ENCODE measurements at regions not wholly inside any gene's neighbourhood (a gene's known extent, or its start where the extent isn't known, plus 50 kb on each side); places are given as distances from the start of the nearest gene placed in this dataset.

DNA sequence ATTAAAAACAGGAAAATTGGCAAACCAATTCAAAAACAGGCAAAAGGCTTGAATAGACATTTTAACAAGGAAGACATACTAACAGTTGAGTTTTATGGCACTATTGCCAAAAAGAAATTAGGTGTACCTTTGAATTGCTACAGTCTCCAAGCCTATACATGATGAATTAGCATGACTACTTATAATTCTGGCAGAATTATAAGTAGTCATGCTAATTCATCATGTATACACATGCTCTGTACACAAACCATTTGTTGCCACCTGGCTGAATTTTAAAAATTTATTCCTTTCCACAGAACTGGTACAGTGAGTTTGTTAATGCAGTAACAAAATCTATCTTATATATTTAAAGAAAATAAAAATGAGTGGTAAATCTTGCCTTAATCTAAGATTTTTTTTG lies 1332.0 kb upstream of the CRIM1 start:
- Histone ChIP-seq H3K79me2 (ENCODE audit: insufficient read depth) (no peaks in the 10 kb centered on the region), H3K9ac (no peak overlapping the region), H3F3A (replicated peaks; ENCODE audit: insufficient read depth) (no peaks in the 10 kb centered on the region), H3K4me2 (no peak overlapping the region), H3K4me3 (ENCODE audit: low read depth in 2 of 2, low read length in 1 of 2) (no peak overlapping the region), H3K9me3 (no peaks in the 10 kb centered on the region), H3K4me1 (ENCODE audit: control insufficient read depth in 1 of 2, insufficient read depth in 2 of 2, low read depth in 1 of 2, low read length in 1 of 2) (no peaks in the 10 kb centered on the region), H3K36me3 (replicated peaks in 1 of 2; ENCODE audit: control insufficient read depth in 1 of 2, insufficient read depth in 2 of 2, low read length in 1 of 2) (no peaks in the 10 kb centered on the region), H3K9me2 (no peaks in the 10 kb centered on the region), H3K27me3 (ENCODE audit: insufficient read depth) (no peaks in the 10 kb centered on the region), H3K27ac (ENCODE audit: low read depth in 2 of 2, low read length in 1 of 2) (no peak overlapping the region), H4K20me1 (ENCODE audit: insufficient read depth) (no peaks in the 10 kb centered on the region), H2AFZ (ENCODE audit: low read depth) (no peak overlapping the region)
- ChIA-PET POLR2A (no interaction called here), CTCF (no interaction called here)
- DNase-seq: no peak
- TF ChIP-seq FOXM1 (IDR thresholded peaks at IDR 0.05; ENCODE audit: low read depth): no peak
- no peak for TF ChIP-seq TEAD4 (IDR thresholded peaks at IDR 0.05; ENCODE audit: borderline replicate concordance, insufficient read depth)
- no peak for TF ChIP-seq RCOR1 (IDR thresholded peaks at IDR 0.05; ENCODE audit: low read length)
- no peak for TF ChIP-seq YY1 (IDR thresholded peaks at IDR 0.05; ENCODE audit: low read depth)
- TF ChIP-seq GATA2 (CRISPR knock-in tag; IDR thresholded peaks at IDR 0.05): no peak
- TF ChIP-seq EP300 (IDR thresholded peaks at IDR 0.05; ENCODE audit: borderline replicate concordance in 1 of 2, low read depth in 1 of 2, low read length in 1 of 2): no peak
- no peak for TF ChIP-seq FOXJ3 (CRISPR knock-in tag; IDR thresholded peaks at IDR 0.05)
- no peak for TF ChIP-seq TCF12 (IDR thresholded peaks at IDR 0.05)
- TF ChIP-seq POLR2AphosphoS5 (IDR thresholded peaks at IDR 0.05; ENCODE audit: low read depth, low read length): no peak

- CTCF ChIA-PET: no interaction called here
- H3K27ac ChIP-seq (ENCODE audit: low read depth in 2 of 2, low read length in 1 of 2): no peak overlapping the region
- no peaks in the 10 kb centered on the region for H3F3A ChIP-seq (replicated peaks; ENCODE audit: insufficient read depth)
- H3K27me3 ChIP-seq (ENCODE audit: insufficient read depth): no peaks in the 10 kb centered on the region
- H3K79me2 ChIP-seq (ENCODE audit: insufficient read depth): no peaks in the 10 kb centered on the region
- POLR2A ChIA-PET: no interaction called here
- H3K36me3 ChIP-seq (replicated peaks in 1 of 2; ENCODE audit: control insufficient read depth in 1 of 2, insufficient read depth in 2 of 2, low read length in 1 of 2): no peaks in the 10 kb centered on the region
- no peaks in the 10 kb centered on the region; the same call in 1 of the 2 replicates for H3K9me2 ChIP-seq
- no peak for DNase-seq
- no peak overlapping the region for H3K4me2 ChIP-seq
- no peaks in the 10 kb centered on the region for H4K20me1 ChIP-seq (ENCODE audit: insufficient read depth)
- no peaks in the 10 kb centered on the region for H3K9me3 ChIP-seq
- no peak overlapping the region for H3K4me3 ChIP-seq (ENCODE audit: low read depth in 2 of 2, low read length in 1 of 2)
- H3K4me1 ChIP-seq (ENCODE audit: control insufficient read depth in 1 of 2, insufficient read depth in 2 of 2, low read depth in 1 of 2, low read length in 1 of 2): no peaks in the 10 kb centered on the region
- TF ChIP-seq FOXJ3 (CRISPR knock-in tag; IDR thresholded peaks at IDR 0.05) (no peak), NRF1 (IDR thresholded peaks at IDR 0.05; ENCODE audit: low read depth, low read length) (no peak), SIN3A (IDR thresholded peaks at IDR 0.05; ENCODE audit: borderline replicate concordance, low read depth, low read length) (no peak), POLR2AphosphoS5 (IDR thresholded peaks at IDR 0.05; ENCODE audit: low read depth, low read length) (no peak), CHD2 (IDR thresholded peaks at IDR 0.05; ENCODE audit: low read length, partially characterized antibody) (no peak)
- WGBS (ENCODE audit: low lambda C conversion rate): 10% methylated on average over 1 of the region's 1 CpG
- H2AFZ ChIP-seq (ENCODE audit: low read depth): no peak overlapping the region
- H3K9ac ChIP-seq: no peak overlapping the region
Measured at GRCh38 chr2:35000453-35000852, 1355.1 kb upstream of the CRIM1 start.

DNA sequence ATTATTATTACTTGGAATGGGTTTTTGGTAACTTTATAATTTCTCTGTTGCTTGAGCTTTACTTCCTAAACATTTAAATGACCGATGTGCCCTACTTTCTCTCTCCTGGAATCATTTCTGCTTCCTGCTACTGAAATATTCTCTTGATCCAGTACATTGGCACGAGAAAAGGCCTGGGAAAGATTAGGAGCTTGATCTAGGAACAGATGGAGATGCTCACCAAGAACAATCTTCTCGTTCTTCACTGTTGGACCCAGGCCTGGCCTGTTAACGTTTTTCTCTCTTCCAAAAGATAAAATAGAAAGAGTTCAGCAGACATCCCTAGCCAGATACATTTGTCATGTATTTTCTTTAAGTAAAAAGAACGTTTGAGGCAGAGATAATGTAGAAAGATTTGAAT lies 1356.8 kb upstream of the CRIM1 start:
- no peak overlapping the region for H3K27ac ChIP-seq (ENCODE audit: low read depth in 2 of 2, low read length in 1 of 2)
- H4K20me1 ChIP-seq (ENCODE audit: insufficient read depth): no peaks in the 10 kb centered on the region
- H3K36me3 ChIP-seq (replicated peaks in 1 of 2; ENCODE audit: control insufficient read depth in 1 of 2, insufficient read depth in 2 of 2, low read length in 1 of 2): no peaks in the 10 kb centered on the region
- H3F3A ChIP-seq (replicated peaks; ENCODE audit: insufficient read depth): no peaks in the 10 kb centered on the region
- no peaks in the 10 kb centered on the region for H3K27me3 ChIP-seq (ENCODE audit: insufficient read depth)
- WGBS (ENCODE audit: low lambda C conversion rate): 2% methylated on average over 5 of the region's 5 CpGs
- H3K4me1 ChIP-seq (ENCODE audit: control insufficient read depth in 1 of 2, insufficient read depth in 2 of 2, low read depth in 1 of 2, low read length in 1 of 2): no peaks in the 10 kb centered on the region
- no peaks in the 10 kb centered on the region for H3K9me3 ChIP-seq
- ChIA-PET CTCF (no interaction called here), POLR2A (no interaction called here)
- TF ChIP-seq SMC3 (IDR thresholded peaks at IDR 0.05; ENCODE audit: low read depth, low read length): no peak
- TF ChIP-seq ZBTB33 (IDR thresholded peaks at IDR 0.05; ENCODE audit: borderline replicate concordance, low read depth): no peak
- no peak for TF ChIP-seq PBX3 (IDR thresholded peaks at IDR 0.05)
- no peak for TF ChIP-seq RAD21 (IDR thresholded peaks at IDR 0.05; ENCODE audit: low read length)
- no peak for TF ChIP-seq YY1 (IDR thresholded peaks at IDR 0.05; ENCODE audit: low read depth)
- TF ChIP-seq FOXM1 (IDR thresholded peaks at IDR 0.05; ENCODE audit: low read depth): no peak
- TF ChIP-seq REST (IDR thresholded peaks at IDR 0.05; ENCODE audit: low read depth, low read length): no peak
- H3K4me3 ChIP-seq (ENCODE audit: low read depth in 2 of 2, low read length in 1 of 2): no peak overlapping the region
- no peak overlapping the region for H3K4me2 ChIP-seq
- H3K79me2 ChIP-seq (ENCODE audit: insufficient read depth): no peaks in the 10 kb centered on the region
- no peaks in the 10 kb centered on the region; the same call in 1 of the 2 replicates for H3K9me2 ChIP-seq
- no peak overlapping the region for H3K9ac ChIP-seq
- DNase-seq: no peak
- no peak overlapping the region for H2AFZ ChIP-seq (ENCODE audit: low read depth)

All from SK-N-SH (cell line).